ENCODE measurements at regions not wholly inside any gene's neighbourhood (a gene's known extent, or its start where the extent isn't known, plus 50 kb on each side); places are given as distances from the start of the nearest gene placed in this dataset.
A peak's percentile ranks its signal among the peaks of the same experiment; 100 is the strongest.

DNA sequence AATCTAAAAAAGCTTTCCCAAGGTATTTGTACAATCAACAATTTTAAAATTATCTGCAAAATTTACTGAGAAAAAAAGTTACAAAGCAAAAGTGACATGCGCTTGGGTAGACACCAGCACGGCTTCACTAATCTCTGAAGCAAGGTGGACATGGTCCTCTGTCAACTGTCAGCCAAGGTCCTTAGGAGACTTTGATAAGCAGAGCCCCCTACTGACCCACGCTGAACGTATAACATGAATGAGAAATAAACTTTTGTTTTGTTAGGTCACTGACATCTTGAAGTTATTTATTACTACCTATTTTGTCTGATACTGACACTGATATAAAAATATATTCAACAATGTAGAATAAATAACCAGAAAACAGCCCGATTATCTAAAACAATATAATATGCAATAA, 100.7 kb upstream of the OBI1 start:
- Mint-ChIP-seq H3K27ac (no peak overlapping the region), H3K4me3 (no peak overlapping the region)

DNA sequence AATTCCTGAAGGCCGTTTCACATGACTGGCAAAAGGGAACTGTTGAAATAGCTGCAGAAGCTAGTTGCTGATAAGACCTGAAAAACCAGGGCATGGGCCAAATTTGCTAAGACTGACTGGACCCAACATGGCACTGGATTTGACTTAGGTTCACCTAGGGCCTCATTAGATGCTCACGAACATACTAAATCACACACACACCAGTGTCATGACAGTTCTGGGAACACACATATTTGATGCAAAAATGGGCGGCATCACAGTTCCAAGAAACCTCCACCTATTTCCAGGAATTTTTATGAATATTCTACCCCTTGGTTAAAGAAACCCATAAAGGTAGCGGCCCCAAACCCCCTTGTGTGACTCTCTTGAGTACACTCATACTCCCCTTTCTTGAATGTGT, 99.6 kb upstream of the OBI1 start:
- no peaks in the 10 kb centered on the region for H3K4me1 Mint-ChIP-seq (ENCODE audit: low read depth)
- no peak overlapping the region for H3K27ac Mint-ChIP-seq
- no peaks in the 10 kb centered on the region for H3K36me3 Mint-ChIP-seq (ENCODE audit: insufficient read depth in 2 of 2)
- ATAC-seq (replicated peaks in 1 of 2) (no peak), DNase-seq (no peak)
- peaks cover 6% of the 10 kb centered on the region for H3K27me3 Mint-ChIP-seq (ENCODE audit: low read depth)
- H3K4me3 Mint-ChIP-seq, result no peak overlapping the region
- no peaks in the 10 kb centered on the region for H3K9me3 Mint-ChIP-seq

More for the DNA sequence above, 100.7 kb upstream of the OBI1 start:
- ATAC-seq (replicated peaks in 1 of 2) (no peak), DNase-seq (no peak)
- Mint-ChIP-seq H3K4me1 (ENCODE audit: low read depth) (no peaks in the 10 kb centered on the region), H3K9me3 (no peaks in the 10 kb centered on the region), H3K36me3 (ENCODE audit: insufficient read depth in 2 of 2) (no peaks in the 10 kb centered on the region), H3K27me3 (ENCODE audit: low read depth) (peaks cover 6% of the 10 kb centered on the region)

DNA sequence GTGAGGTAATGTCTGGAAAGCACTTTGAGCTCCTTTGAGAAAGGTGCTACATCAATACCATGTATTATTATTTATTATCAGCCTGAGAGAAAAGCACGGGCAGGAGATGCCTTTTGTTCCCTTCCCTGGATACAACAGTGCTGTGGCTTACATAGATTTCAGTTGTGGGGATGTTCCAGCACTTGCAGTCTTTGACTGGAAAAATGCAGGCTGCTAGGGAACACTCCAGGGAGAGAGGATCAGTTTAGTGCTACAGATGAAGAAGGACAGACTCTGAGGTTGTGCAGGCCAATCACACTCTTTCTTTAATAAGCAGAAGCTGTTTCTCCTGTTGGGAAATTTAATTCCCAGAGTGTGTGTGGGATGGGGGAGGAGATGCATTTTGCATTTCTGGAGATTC, 94.5 kb upstream of the OBI1 start:
- H3K4me1 Mint-ChIP-seq (ENCODE audit: low read depth), result no peaks in the 10 kb centered on the region
- H3K27ac Mint-ChIP-seq, result no peak overlapping the region
- DNase-seq (no peak), ATAC-seq (replicated peaks in 1 of 2) (no peak)
- peaks cover 18% of the 10 kb centered on the region for H3K27me3 Mint-ChIP-seq (ENCODE audit: low read depth)
- H3K9me3 Mint-ChIP-seq, result no peaks in the 10 kb centered on the region
- no peak overlapping the region for H3K4me3 Mint-ChIP-seq
- no peaks in the 10 kb centered on the region for H3K36me3 Mint-ChIP-seq (ENCODE audit: insufficient read depth in 2 of 2)

DNA sequence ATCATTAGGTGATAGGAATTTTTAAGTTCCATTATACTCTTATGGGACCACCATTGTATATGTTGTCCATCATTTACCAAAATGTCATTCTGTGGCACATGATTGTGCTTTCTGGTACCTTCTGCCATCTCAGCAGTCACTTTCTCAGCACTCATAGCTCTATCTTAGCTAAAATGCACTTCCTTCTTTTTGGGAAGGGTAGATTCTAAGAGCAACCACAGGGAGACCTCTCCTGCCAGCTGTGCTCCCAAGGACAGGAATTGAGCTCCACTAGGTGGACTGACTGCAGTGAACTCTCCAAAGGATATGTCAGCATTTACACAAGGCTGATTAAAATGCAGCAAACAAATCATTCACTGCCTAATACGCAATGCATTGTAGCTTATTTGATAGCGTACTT, 91.8 kb upstream of the OBI1 start:
- Mint-ChIP-seq H3K27me3 (ENCODE audit: low read depth) (peaks cover 21% of the 10 kb centered on the region), H3K27ac (no peak overlapping the region), H3K36me3 (ENCODE audit: insufficient read depth in 2 of 2) (no peaks in the 10 kb centered on the region), H3K4me1 (ENCODE audit: low read depth) (no peaks in the 10 kb centered on the region), H3K9me3 (no peaks in the 10 kb centered on the region), H3K4me3 (no peak overlapping the region)
- no peak for DNase-seq
- ATAC-seq (replicated peaks in 1 of 2), result no peak

DNA sequence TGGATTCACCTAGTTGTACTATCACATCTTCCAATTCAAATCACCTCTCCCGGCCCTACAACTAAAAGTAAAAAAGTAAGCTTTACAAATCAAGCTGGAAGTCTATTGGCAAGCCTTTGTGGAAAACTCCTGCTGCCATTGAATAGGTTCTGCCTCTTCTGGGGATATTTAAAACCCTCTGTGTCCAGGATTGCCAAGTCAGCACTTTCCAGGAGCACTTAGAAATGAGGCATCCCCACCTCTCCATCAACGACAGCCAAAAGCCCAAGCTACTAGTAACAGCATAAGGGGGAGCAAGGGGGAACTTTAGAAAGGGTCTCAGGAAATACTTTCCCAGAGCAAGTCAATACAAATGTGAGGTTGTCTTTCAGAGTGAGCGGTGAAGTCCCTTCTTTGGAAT, 85.0 kb upstream of the OBI1 start:
- DNase-seq (no peak), ATAC-seq (replicated peaks in 1 of 2) (no peak)
- Mint-ChIP-seq H3K4me1 (ENCODE audit: low read depth) (no peaks in the 10 kb centered on the region), H3K9me3 (no peaks in the 10 kb centered on the region), H3K27me3 (ENCODE audit: low read depth) (peaks cover 29% of the 10 kb centered on the region), H3K4me3 (no peak overlapping the region), H3K36me3 (ENCODE audit: insufficient read depth in 2 of 2) (no peaks in the 10 kb centered on the region), H3K27ac (no peak overlapping the region)

DNA sequence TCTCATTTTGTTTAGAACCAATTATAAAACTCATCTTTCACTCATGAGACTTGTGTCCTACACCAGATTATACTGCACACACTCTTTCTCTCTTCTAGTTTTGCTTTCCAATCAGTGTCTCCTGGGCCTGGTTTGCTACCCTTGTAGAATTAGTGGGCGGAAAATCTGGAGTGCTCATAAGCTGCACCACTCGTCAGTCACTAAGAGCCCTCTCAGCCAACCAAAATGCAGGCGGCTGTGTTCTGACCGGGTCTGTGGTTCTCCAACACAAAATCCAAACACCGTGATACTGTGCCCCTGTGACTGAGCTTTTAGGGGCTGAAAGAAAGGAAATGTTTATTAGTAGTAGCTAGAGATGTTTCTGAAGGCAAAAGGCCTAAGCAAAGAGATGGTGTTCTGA, 83.7 kb upstream of the OBI1 start:
- Mint-ChIP-seq H3K36me3 (ENCODE audit: insufficient read depth in 2 of 2) (no peaks in the 10 kb centered on the region), H3K4me1 (ENCODE audit: low read depth) (no peaks in the 10 kb centered on the region), H3K27me3 (ENCODE audit: low read depth) (peaks cover 17% of the 10 kb centered on the region), H3K27ac (no peak overlapping the region), H3K4me3 (no peak overlapping the region), H3K9me3 (no peaks in the 10 kb centered on the region)
- ATAC-seq (replicated peaks in 1 of 2) (no peak), DNase-seq (no peak)

DNA sequence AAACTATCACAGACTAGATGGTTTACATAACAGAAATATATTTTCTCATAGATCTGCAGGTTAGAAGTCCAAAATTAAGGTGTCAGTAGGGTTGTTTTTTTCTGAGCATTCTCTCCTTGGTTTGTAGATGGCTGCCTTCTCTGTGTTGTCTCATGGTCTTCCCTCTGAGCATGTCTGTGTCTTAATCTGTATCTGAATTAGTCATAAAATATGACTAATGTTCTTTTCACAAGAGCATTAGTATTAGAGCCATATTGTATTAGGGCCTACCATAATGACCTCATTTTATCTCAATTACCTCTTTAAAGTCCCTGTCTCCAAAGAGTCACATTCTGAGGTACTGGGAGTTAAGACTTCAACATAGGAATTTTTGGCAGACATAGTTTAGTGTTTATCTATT, 77.2 kb upstream of the OBI1 start:
- Mint-ChIP-seq H3K27ac (no peak overlapping the region), H3K4me1 (ENCODE audit: low read depth) (no peaks in the 10 kb centered on the region), H3K36me3 (ENCODE audit: insufficient read depth in 2 of 2) (no peaks in the 10 kb centered on the region), H3K9me3 (no peaks in the 10 kb centered on the region), H3K27me3 (ENCODE audit: low read depth) (peaks cover 12% of the 10 kb centered on the region), H3K4me3 (no peak overlapping the region)
- DNase-seq (no peak), ATAC-seq (replicated peaks in 1 of 2) (no peak)

DNA sequence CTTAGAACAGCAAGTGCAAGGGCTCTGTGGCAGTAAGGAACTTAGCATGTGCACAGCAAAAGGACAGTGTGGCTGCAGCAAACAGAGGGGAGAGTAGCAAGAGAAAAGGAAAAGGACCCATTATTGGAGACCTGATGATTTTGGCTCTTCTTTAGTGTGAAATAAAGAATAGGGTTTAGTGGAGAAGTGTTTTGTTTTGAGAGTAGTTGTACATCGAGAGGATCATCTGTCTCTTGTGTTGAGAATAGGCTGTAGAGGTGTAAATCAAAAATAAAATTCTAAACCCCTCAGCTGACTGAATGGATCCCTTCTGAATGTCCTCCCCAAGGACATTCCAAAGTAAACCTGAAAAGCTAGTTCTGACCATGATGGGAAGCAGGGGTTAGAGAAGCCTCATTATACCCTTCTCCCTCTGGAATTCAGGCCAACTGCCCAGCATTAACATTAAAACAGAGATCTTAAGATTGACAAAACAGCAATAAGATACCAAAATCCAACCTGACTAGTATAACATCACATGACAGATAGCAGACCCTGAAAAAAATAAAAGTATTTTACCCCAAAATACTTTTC, 73.6 kb upstream of the OBI1 start:
- H3K36me3 Mint-ChIP-seq (ENCODE audit: insufficient read depth in 2 of 2), result no peaks in the 10 kb centered on the region
- DNase-seq, result no peak
- no peak overlapping the region for H3K27ac Mint-ChIP-seq
- ATAC-seq (replicated peaks in 1 of 2), result no peak
- peaks cover 7% of the 10 kb centered on the region for H3K27me3 Mint-ChIP-seq (ENCODE audit: low read depth)
- no peak overlapping the region for H3K4me3 Mint-ChIP-seq
- H3K4me1 Mint-ChIP-seq (ENCODE audit: low read depth), result no peaks in the 10 kb centered on the region
- no peaks in the 10 kb centered on the region for H3K9me3 Mint-ChIP-seq

DNA sequence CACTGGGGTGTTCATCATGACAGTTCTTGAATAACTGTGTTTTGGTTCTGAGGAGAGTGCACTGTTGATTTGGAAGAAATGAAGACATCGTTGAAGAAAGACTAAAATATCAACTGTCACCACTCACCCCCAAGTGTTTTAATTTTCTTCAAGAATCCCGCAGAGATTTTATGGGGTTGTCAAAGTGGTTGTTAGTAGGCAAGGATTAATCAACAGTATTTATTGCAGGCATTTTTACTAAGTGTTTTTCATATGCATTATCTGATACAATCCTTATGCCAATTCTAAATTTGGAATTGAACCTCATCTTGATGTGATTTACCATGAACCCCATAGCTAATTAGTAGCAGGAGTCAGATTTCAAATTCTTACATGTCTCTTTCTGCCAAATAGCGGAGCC, 63.7 kb upstream of the OBI1 start:
- no peak overlapping the region for H3K27ac Mint-ChIP-seq
- peaks cover 10% of the 10 kb centered on the region for H3K27me3 Mint-ChIP-seq (ENCODE audit: low read depth)
- ATAC-seq (replicated peaks in 1 of 2), result no peak
- no peaks in the 10 kb centered on the region for H3K9me3 Mint-ChIP-seq
- H3K4me1 Mint-ChIP-seq (ENCODE audit: low read depth), result no peaks in the 10 kb centered on the region
- no peak overlapping the region for H3K4me3 Mint-ChIP-seq
- DNase-seq, result no peak
- H3K36me3 Mint-ChIP-seq (ENCODE audit: insufficient read depth in 2 of 2), result no peaks in the 10 kb centered on the region

DNA sequence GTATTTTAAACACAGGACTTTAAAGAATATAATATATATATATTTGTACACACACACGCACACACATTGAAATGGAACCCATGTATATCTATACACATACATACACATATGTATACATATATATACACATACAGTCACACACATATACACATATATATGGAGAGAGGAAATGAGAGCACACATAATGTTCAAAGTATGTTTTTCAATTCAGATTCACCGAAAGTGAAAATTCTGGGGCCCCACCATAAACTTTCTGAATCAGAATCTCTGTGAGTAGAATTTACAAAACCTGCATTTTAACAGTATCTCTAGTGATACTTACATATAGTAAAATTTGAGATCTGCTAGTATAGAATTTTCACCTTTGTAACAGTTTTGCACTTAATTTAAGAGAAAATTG, 60.4 kb upstream of the OBI1 start:
- Mint-ChIP-seq H3K27ac (no peak overlapping the region), H3K4me1 (ENCODE audit: low read depth) (no peaks in the 10 kb centered on the region), H3K9me3 (no peaks in the 10 kb centered on the region), H3K4me3 (no peak overlapping the region), H3K27me3 (ENCODE audit: low read depth) (peaks cover 10% of the 10 kb centered on the region), H3K36me3 (ENCODE audit: insufficient read depth in 2 of 2) (no peaks in the 10 kb centered on the region)
- DNase-seq (no peak), ATAC-seq (replicated peaks in 1 of 2) (no peak)

DNA sequence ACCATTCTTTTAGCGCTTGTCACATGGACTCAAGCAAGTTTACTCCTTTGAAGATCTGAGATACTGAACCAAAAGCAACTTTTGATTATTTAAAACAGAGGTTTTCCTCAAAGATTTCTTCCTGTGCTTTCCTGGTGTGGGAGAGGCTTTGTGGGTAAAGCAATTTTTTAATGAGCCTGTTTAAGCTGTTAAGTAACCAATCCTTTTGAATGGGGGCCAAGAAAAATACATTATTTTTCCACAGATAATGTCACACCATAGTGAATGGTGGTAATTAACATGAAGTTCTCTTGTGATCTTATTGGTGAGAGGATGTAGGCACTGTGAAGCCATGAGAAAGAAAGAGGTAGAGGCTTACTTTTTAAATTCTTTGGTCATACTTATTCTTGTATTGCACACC, 55.8 kb upstream of the OBI1 start:
- Mint-ChIP-seq H3K27ac (no peak overlapping the region), H3K27me3 (ENCODE audit: low read depth) (peaks cover under 1% of the 10 kb centered on the region), H3K9me3 (no peaks in the 10 kb centered on the region), H3K4me1 (ENCODE audit: low read depth) (no peaks in the 10 kb centered on the region), H3K36me3 (ENCODE audit: insufficient read depth in 2 of 2) (no peaks in the 10 kb centered on the region), H3K4me3 (no peak overlapping the region)
- no peak for DNase-seq
- no peak for ATAC-seq (replicated peaks in 1 of 2)

DNA sequence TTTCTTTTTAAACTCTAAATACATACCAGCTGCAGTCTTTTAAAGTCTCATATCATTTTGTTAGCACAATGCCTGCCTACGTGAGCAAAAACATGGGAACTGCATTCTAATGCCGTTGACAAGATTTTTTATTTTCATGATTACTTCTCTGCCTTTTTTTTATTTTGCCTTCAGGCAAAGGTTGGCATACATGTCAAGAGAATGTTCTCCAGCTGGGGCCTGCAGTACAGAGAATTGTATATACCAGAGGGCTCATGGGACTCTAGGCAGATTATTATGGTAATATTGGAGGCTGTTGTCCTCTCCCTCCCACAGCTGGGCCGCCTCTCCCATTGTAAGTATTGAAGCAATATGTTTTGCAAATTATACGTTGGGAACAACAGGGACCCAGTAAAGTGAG, 53.9 kb upstream of the OBI1 start:
- ATAC-seq (replicated peaks in 1 of 2) (no peak), DNase-seq (no peak)
- H3K4me3 Mint-ChIP-seq, result no peak overlapping the region
- no peaks in the 10 kb centered on the region for H3K4me1 Mint-ChIP-seq (ENCODE audit: low read depth)
- peak overlapping the region; percentile 38 for H3K27ac Mint-ChIP-seq
- peaks cover 12% of the 10 kb centered on the region for H3K27me3 Mint-ChIP-seq (ENCODE audit: low read depth)
- H3K9me3 Mint-ChIP-seq, result no peaks in the 10 kb centered on the region
- H3K36me3 Mint-ChIP-seq (ENCODE audit: insufficient read depth in 2 of 2), result no peaks in the 10 kb centered on the region

DNA sequence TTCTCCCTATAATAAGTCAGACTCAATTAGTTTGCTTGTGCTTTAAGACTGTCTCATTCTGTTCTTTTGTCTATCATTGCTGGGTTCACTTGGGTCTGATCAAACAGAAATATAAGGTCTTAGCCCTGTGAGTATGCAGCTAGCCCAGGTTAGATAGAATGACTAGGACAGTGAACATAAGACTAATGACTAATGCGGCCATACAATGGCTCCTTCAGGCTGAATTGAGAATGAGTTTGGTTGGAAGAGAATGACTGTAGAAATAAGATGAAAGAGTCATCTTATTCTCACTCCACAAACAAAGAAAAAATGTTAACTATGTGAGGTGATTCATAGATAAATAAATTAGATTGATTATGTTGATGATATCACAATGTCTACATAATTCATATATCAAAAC, 50.1 kb upstream of the OBI1 start:
- DNase-seq (no peak), ATAC-seq (replicated peaks in 1 of 2) (no peak)
- Mint-ChIP-seq H3K4me1 (ENCODE audit: low read depth) (no peaks in the 10 kb centered on the region), H3K27me3 (ENCODE audit: low read depth) (peaks cover 15% of the 10 kb centered on the region), H3K36me3 (ENCODE audit: insufficient read depth in 2 of 2) (no peaks in the 10 kb centered on the region), H3K4me3 (no peak overlapping the region), H3K9me3 (peaks cover 2% of the 10 kb centered on the region in 2 donors), H3K27ac (no peak overlapping the region)
